Smooth muscle cell (in vitro differentiated cells): ENCODE measurements at regions not wholly inside any gene's neighbourhood (a gene's known extent, or its start where the extent isn't known, plus 50 kb on each side); places are given as distances from the start of the nearest gene placed in this dataset.

Experiments
- DNase-seq: peaks from one replicate; lab custom pipeline; 2025; ENCODE audit not compliant: unreplicated experiment; lab: John Stamatoyannopoulos, UW
- H2AFZ ChIP-seq: fragments of 200-600 bp; sonication (generic); 2 replicates; pipeline ENCODE4 v1.6.0; 2016; ENCODE audit warnings: antibody characterized with exemption, low read depth, mild to moderate bottlenecking
- H3F3A ChIP-seq: fragments of 200-600 bp; sonication (generic); 2 replicates; pipeline ENCODE4 v1.6.0; 2017; ENCODE audit warnings: antibody characterized with exemption, low read depth
- H3K27ac ChIP-seq: fragments of 200-600 bp; sonication (generic); 2 replicates; pipeline ENCODE4 v1.5.1; 2016; ENCODE audit warnings: low read depth, mild to moderate bottlenecking
- H3K27me3 ChIP-seq: fragments of 200-600 bp; sonication (generic); 2 replicates; pipeline ENCODE4 v1.6.1; 2016; ENCODE audit warnings: low read depth, mild to moderate bottlenecking
- H3K36me3 ChIP-seq: fragments of 200-600 bp; sonication (generic); 2 replicates; pipeline ENCODE4 v1.5.1; 2016; ENCODE audit warnings: low read depth
- H3K4me1 ChIP-seq: fragments of 200-600 bp; sonication (generic); 2 replicates; pipeline ENCODE4 v1.5.1; 2016; ENCODE audit warnings: low read depth
- H3K4me2 ChIP-seq: fragments of 200-600 bp; sonication (generic); 2 replicates; pipeline ENCODE4 v1.6.0; 2016; ENCODE audit warnings: mild to moderate bottlenecking
- H3K4me3 ChIP-seq: fragments of 200-600 bp; sonication (generic); 2 replicates; pipeline ENCODE4 v1.5.1; 2016; ENCODE audit warnings: mild to moderate bottlenecking
- H3K79me2 ChIP-seq: fragments of 200-600 bp; sonication (generic); 2 replicates; pipeline ENCODE4 v1.6.0; 2016; ENCODE audit warnings: low read depth, mild to moderate bottlenecking
- H3K9ac ChIP-seq: fragments of 200-600 bp; sonication (generic); 2 replicates; pipeline ENCODE4 v1.6.0; 2016; ENCODE audit warnings: low read depth
- H3K9me3 ChIP-seq: fragments of 200-600 bp; sonication (generic); replicated peaks from 2 replicates; pipeline ENCODE4 v1.5.1; 2016; ENCODE audit warnings: low read depth
- H4K20me1 ChIP-seq: fragments of 200-600 bp; sonication (generic); 2 replicates; pipeline ENCODE4 v1.6.0; 2016; ENCODE audit warnings: low read depth
- WGBS: methylation state at CpG from one replicate; pipeline ENCODE4 v1.1.7; 2016; ENCODE audit warnings: low lambda C conversion rate; 5-methylcytosine and 5-hydroxymethylcytosine counted together
- TF ChIP-seq, protein P1 (sequence below): fragments of 200-600 bp; sonication (generic); IDR thresholded peaks from 2 replicates; pipeline ENCODE4 v1.5.1; 2017; ENCODE audit warnings: borderline replicate concordance, mild to moderate bottlenecking, antibody characterized with exemption; ENCODE audit not compliant: insufficient read depth, poor library complexity, severe bottlenecking

DNA sequence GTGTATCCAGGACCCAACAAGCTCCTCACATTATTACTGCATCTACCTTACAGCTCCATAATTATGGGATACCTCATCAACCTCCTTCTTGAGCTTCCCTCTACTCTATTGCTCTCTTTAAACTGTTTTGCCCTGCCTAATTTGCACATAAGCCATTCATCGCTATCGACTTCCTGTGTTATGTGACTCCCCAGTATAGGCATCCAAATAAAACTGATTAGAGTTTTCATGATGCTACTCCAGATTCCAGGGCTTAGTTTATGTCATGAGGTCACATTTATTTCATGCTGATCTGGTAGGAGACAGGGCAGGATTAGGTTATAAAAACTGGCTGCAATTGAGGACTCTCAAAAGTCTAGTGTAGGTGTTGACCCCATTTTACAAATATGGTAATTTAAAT lies 569.9 kb upstream of the MGAT4C start:
- DNase-seq, result no peak
- no peaks in the 10 kb centered on the region for H3K36me3 ChIP-seq
- no peak overlapping the region for H3K4me3 ChIP-seq
- no peak overlapping the region for H3K9ac ChIP-seq
- TF ChIP-seq, protein P1, sequence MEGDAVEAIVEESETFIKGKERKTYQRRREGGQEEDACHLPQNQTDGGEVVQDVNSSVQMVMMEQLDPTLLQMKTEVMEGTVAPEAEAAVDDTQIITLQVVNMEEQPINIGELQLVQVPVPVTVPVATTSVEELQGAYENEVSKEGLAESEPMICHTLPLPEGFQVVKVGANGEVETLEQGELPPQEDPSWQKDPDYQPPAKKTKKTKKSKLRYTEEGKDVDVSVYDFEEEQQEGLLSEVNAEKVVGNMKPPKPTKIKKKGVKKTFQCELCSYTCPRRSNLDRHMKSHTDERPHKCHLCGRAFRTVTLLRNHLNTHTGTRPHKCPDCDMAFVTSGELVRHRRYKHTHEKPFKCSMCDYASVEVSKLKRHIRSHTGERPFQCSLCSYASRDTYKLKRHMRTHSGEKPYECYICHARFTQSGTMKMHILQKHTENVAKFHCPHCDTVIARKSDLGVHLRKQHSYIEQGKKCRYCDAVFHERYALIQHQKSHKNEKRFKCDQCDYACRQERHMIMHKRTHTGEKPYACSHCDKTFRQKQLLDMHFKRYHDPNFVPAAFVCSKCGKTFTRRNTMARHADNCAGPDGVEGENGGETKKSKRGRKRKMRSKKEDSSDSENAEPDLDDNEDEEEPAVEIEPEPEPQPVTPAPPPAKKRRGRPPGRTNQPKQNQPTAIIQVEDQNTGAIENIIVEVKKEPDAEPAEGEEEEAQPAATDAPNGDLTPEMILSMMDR, result no peak
- H3F3A ChIP-seq, result no peaks in the 10 kb centered on the region
- no peak overlapping the region for H2AFZ ChIP-seq
- no peaks in the 10 kb centered on the region for H3K79me2 ChIP-seq
- no peak overlapping the region for H3K27ac ChIP-seq
- no peak overlapping the region for H3K4me2 ChIP-seq
- no peaks in the 10 kb centered on the region for H3K9me3 ChIP-seq
- WGBS, result 22% methylated on average over 2 of the region's 2 CpGs
- H3K4me1 ChIP-seq, result no peaks in the 10 kb centered on the region
- H4K20me1 ChIP-seq, result no peaks in the 10 kb centered on the region
- no peaks in the 10 kb centered on the region for H3K27me3 ChIP-seq

DNA sequence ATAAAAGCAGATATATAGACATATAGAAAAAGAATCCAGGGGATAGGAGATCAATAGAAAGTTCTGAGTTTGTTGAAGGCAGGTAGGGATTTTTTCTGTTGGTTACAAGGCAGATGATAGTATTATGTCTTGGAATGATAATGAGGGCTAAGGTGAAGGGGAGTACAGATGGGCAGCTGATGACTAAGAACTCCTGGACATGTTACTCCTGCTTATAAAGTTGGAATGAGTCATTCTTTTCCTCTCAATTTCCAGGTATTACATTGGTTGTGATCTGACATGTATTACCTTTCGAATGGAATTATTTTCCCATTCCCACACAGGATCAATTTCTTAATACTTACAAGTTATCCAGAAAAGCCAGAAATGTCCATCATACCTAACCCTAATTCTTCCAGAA lies 545.2 kb upstream of the MGAT4C start:
- Histone ChIP-seq H3K9me3 (no peaks in the 10 kb centered on the region), H4K20me1 (no peaks in the 10 kb centered on the region), H3K4me1 (no peaks in the 10 kb centered on the region), H2AFZ (no peak overlapping the region), H3K9ac (no peak overlapping the region), H3K27me3 (no peaks in the 10 kb centered on the region), H3K27ac (no peak overlapping the region), H3K4me2 (no peak overlapping the region), H3F3A (no peaks in the 10 kb centered on the region), H3K79me2 (no peaks in the 10 kb centered on the region), H3K36me3 (no peaks in the 10 kb centered on the region), H3K4me3 (no peak overlapping the region)
- TF ChIP-seq, protein P1, result no peak
- WGBS, result 88% methylated on average over 1 of the region's 1 CpG
- DNase-seq, result no peak

DNA sequence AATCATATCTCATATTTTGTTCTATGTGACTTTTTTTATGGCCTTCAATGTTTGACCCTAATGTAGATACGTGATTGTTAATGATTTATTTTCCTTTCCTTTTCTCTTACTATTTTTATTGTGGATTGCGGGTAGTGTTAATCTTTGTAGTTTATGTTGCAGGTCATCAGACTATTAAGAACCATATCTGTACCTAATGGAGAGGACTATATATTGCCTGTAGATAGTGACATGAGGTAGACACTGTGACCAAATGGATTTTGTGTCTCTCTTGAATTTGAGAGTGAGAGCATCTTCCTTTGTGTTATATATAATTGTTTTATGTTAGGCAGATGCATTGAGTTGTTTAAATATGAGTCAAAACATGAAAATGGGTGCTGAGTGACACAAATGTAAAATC lies 543.4 kb upstream of the MGAT4C start:
- Histone ChIP-seq H3K9ac (no peak overlapping the region), H3K9me3 (no peaks in the 10 kb centered on the region), H3K4me3 (no peak overlapping the region), H3K36me3 (no peaks in the 10 kb centered on the region), H2AFZ (no peak overlapping the region), H3K27ac (no peak overlapping the region), H3K4me1 (no peaks in the 10 kb centered on the region), H3F3A (no peaks in the 10 kb centered on the region), H3K4me2 (no peak overlapping the region), H3K79me2 (no peaks in the 10 kb centered on the region), H3K27me3 (no peaks in the 10 kb centered on the region), H4K20me1 (no peaks in the 10 kb centered on the region)
- no peak for DNase-seq
- 98% methylated on average over 2 of the region's 2 CpGs for WGBS
- TF ChIP-seq, protein P1, result no peak

DNA sequence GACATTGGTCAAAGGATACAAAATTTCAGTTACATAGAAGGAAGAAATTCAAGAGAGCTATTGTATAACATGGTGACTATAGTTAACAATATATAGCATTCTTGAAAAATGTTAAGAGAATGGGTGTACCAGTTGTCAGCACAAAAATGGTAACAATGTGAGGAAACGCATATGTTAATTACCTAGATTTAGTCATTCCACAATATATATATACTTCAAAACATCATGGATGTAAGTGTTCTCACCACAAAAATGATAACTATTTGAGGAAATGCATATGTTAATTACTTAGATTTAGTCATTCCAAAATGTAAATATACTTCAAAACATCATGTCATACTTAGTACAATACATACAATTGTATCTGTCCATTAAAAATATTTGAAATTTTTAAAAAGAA lies 540.4 kb upstream of the MGAT4C start:
- no peak overlapping the region for H3K4me3 ChIP-seq
- TF ChIP-seq, protein P1, result no peak
- no peaks in the 10 kb centered on the region for H3K9me3 ChIP-seq
- no peaks in the 10 kb centered on the region for H4K20me1 ChIP-seq
- no peaks in the 10 kb centered on the region for H3K27me3 ChIP-seq
- H3K27ac ChIP-seq, result no peak overlapping the region
- H3K4me1 ChIP-seq, result no peaks in the 10 kb centered on the region
- no peaks in the 10 kb centered on the region for H3K36me3 ChIP-seq
- DNase-seq, result no peak
- H3K9ac ChIP-seq, result no peak overlapping the region
- WGBS, result 86% methylated on average over 1 of the region's 1 CpG
- no peaks in the 10 kb centered on the region for H3K79me2 ChIP-seq
- no peaks in the 10 kb centered on the region for H3F3A ChIP-seq
- H3K4me2 ChIP-seq, result no peak overlapping the region
- no peak overlapping the region for H2AFZ ChIP-seq
